Stimulated activated CD4-positive, alpha-beta T cell treated with anti-CD3 and anti-CD28 coated beads, Interleukin-12 subunit alpha, Interleukin-12 subunit beta, amount 100 ng/mL, for 24 hours (primary cell): ENCODE measurements at regions not wholly inside any gene's neighbourhood (a gene's known extent, or its start where the extent isn't known, plus 50 kb on each side); places are given as distances from the start of the nearest gene placed in this dataset.
"Not testable (repeated sequence)": the region's sequence is repeated elsewhere in the genome, so short reads cannot be mapped to it uniquely, and the experiment has no call there.

Experiments
- DNase-seq, 2 experiments: peaks; one replicate each; pipeline ENCODE4 v3.0.0-alpha.2; 2020; ENCODE audit warnings: low read depth in 2 of 2

DNA sequence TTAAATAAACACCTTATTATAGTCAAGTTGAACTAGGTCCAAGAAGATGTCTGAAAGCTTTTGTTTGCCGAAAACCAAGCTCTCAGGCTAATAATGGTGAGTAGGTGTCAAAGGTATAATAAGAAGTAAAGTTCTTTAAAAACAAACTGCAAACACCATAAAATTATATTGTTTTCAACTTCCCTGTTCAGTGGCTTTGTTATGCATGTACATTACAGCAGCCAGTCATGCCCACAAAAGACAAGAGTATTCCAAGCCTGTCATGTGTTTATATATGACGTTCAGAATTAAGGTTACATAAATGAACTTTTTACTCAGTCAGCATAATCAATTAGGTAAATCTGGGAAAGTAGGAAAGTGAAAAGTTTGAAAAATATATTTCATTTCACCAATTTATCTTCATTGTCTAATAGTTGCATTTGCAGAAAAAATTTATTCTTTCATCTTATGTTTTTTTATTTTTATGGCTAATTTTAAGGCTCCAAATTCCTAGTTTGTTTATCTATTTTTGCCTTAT is 928.7 kb upstream of the SOX9 start:
- no peak for DNase-seq

DNA sequence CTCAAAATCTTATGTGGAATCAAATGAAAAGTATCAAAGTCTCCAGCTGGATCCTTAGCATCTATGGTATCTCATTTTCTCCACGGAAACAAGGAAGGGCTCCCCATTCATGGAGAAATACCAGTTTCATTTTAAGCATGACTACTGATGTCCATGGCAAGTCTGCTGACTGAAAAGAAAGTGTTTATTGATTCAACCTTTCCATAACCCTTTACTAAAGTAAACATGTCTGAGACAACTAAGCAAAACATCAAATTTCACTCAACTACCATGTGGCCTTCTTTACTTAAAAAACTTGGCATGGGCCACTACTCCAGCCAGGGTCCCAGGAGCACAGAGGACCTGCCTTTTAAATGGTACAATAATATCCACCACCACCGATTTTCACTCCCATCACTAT is 928.0 kb upstream of the SOX9 start:
- DNase-seq: no peak

DNA sequence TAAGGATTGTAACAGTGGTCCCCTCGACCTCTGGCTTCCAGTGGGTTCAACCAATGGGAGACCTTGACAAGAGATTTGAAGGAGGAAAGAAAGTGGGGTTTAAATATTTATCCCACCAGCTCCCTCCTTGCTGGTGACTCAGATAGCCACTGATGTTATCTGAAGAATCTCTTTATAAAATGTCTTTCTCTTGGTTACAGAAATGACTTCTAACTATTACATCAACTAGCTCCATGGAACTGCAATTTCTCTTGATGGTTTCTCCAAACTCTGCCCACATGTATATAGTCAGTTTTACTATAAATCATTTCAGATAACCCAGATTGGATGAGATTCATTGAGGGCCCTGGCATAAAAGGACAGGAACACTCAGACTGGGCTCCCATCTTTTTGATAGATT is 920.2 kb upstream of the SOX9 start:
- DNase-seq: no peak

DNA sequence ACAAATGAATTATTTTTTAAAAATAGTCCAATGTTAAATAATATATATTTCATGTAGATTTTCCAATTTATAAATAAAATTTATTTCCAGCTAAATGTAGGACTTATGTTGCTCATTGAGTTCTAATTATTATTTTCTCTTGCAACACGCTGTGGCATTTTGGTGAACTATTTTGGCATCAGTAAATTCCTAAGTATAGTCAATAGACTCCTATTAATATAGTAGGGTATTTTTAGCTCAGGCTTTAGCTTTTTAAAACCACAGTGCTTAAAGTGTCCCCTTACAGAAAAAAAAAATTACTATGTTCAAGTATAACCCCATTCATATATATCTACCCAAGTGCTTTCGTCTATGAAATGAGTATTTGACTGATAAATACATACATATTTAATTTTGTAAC is 919.2 kb upstream of the SOX9 start:
- DNase-seq: no peak

DNA sequence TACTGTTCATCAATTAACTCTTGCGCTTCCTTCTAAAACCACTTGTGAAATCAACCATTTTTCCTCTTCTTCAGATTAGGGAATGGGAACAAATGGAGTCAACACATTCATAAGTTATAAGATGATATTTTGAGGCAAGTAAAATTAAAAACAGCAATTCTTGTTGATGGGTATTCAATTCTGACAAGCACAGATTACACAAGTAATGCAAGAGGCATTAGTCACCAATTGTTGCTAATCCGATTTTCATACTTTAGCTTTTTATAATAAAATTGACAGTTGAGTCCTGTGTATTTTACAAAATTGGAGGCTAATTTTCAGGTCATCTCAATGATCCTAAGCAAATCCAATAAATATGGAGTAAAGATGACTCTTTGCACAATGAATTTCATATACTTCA is 918.4 kb upstream of the SOX9 start:
- DNase-seq: no peak

DNA sequence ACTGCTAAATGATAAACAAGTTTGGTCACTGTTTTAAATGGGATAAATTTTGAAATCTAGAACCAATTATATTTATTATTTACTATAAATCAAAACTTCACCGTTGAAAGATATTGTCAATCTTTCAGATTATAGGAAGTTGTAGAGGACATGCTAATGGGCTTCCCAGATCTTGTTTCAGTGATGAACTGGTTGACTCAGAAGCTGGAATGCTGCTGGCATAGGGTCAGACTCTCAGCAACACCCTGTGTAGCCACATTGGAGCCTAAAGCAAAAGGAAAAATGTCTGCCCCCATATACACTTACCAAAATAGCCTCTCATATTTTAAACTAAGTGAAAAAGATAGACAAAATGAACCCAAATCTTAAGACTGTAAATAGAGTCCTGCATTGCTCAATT is 916.9 kb upstream of the SOX9 start:
- DNase-seq: no peak

DNA sequence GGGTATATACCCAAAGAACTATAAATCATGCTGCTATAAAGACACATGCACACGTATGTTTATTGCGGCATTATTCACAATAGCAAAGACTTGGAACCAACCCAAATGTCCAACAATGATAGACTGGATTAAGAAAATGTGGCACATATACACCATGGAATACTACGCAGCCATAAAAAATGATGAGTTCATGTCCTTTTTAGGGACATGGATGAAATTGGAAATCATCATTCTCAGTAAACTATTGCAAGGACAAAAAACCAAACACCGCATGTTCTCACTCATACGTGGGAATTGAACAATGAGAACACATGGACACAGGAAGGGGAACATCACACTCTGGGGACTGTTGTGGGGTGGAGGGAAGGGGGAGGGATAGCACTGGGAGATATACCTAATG is 914.9 kb upstream of the SOX9 start:
- DNase-seq: not testable (repeated sequence)

DNA sequence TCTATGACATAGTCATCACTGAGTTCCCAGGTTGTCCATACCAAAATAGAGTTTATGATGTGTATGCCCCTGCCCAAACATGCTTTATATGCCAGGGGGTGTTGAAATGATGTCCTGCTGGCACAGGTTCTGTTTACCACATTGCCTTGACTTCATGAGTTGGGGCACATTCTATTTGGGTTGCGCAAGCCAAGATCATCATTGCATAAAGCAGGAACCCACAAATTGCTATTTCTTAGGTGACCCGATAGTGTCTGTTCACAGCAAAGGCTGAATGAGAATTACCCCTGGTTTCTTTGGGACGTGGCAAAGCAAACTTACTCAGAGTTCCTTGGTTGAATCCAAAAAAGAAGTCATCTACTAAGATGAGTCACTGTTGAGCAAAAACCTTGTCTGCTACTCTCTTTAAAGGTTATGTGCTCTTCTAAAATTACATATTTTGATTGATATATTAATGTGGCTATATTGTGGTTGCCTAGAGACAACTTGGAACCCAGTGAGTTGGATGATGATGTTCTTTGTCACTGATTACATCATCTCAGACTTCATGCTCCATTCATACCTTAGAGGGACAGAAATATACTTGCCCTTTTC is 912.6 kb upstream of the SOX9 start:
- DNase-seq: no peak

DNA sequence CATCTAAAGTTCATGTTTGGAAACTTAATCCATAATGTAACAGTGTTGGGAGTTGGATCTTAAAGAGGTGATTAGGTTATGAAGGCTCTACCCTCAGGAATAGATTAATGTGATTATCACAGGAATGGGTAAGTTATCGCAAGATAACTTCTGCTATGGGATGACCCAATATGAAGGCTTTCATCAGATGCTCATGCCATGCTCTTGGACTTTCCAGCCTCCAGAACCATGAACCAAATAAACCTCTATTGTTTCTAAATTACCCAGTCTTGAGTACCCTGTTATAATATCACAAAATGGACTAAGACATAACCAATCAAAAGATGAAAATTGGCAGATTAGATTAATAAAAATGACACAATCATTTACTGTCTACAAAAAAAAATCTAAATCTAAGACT is 906.9 kb upstream of the SOX9 start:
- DNase-seq: no peak

DNA sequence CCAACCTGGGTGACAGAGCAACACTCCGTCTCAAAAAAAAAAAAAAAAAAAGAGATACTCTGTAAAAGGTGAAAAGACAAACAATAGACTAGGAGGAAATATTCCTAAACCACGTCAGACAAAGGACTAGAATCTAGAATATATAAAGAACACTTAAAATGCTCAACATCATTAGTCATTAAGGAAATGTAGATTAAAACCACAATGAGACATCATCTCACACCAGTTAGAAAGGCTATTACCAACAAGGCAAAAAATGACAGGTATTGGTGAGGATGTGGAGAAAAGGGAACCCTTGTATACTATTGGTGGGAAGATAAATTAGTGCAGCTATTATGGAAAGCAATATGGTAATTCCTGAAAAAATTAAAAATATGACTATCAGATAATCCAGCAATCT is 903.1 kb upstream of the SOX9 start:
- no peak for DNase-seq

DNA sequence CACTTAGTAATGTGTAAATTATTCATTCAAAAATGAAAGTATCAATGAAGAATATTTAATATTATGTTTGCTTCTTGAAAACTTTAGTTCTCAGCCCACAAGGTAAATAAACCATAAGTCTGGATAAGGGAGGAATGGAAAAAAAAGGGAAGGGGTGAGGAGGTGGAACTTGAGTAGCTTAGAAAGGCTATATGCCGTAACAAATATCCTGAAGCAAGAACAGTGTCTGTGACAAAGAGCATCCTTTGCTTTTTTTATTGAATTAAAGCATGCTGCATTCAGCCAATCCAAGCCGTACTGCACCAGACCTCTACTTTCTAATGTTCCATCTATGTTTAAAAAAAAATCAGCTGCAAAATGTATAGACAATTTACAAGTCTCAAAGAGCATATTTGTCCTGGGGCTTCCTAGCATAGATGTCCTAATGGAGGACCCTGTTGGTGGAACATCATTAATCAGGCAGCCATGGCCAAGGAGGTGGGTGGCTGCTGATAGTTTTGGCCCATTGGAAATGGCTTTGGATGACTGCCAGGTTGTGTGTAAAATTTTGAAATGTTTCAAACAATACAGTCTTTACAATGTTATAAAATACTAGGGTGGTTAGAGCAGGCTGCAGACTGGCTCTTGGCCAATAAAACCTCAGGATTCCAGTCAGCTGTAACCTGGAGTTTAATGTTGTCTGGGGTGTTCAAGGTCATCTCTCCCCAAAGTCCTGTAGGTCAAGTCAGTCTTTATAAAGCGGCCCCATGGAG is 895.8 kb upstream of the SOX9 start:
- DNase-seq: no peak

DNA sequence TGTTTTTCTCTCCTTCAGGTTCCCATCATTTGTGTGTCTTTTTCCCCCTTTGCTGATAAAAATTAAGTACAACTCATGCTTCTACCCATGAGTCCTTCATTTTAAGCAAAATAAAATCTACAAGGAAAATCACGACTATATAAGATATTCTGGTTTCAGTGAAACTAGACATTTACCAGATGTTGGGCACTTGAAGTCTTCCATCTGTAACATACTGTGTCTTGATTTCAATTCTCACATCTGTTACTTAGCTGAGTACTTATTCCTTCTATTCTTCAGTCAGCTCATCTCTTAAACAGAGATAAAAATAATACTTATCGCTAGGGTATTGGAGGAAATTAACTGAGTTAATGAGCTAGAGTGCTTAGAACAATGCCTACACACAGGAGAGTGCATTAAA is 893.0 kb upstream of the SOX9 start:
- DNase-seq: no peak

DNA sequence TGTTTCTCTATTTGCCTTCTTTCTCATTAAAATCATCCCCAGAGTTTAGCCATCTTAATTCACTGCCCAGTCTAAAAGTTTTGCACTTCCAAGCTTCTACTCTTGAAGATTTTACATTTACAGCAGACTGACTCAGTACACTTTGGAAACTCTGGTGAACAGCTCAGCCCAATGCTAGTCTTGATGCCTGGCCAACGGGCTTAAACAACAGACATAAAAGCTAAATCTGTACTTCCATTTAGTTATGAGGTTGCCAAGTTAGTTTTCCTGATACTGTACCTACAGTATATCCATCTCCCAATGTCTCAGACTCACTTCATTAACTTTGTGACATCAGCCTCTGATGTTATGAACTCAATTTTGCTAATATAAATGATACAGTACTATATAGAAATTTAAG is 891.8 kb upstream of the SOX9 start:
- no peak for DNase-seq

DNA sequence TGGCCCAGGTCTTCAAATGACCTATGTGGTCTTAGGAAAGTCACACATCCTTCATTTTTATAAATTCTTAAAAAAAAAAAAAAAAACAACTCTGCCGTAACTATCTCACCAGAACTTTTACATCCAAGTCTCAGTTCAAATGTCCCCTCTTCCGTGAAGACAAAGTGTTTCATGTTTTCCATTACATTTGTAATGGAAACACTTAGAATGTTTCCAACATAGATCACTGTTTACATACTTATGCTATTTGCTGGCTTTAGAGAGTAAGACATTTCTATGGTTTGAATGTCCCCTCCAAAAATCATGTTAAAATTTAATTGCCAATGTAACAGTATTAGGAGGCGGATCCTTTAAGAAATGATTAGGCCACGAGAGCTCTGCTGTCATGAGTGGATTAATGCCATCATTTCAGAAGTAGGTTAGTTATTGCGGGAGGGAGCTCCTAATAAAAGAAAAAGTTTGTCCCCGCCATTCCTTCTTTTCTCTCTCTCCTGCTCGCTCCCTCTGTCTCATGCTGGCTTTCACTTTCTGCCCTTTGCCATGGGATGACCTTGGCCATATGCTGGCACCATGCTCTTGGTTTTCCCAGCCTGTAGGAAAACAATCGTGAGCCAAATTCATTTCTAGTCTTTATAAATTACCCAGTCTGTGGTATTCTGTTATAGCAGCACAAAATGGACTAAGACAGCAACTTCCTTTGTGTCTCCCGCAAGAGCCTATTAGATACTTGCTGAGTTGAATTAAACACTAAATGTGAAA is 887.8 kb upstream of the SOX9 start:
- no peak for DNase-seq

DNA sequence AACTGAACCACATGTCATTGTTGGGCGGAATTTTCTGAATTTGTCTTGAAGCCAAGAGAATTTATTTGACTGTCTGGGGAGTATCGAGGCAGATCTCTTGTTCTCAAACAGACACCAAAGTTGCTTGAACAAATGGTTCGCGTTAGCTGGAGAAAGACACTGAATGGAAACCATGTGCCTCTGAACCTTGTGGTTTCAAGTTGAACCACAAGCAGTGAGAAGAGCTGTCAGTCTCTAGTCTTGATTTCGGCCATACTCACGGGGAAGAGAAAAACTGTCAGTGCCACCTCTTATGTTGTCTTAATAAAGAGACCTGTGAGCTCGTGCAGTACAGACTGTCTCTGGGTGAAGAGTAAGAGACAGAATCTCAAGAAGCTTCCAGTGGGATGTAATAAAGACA is 886.5 kb upstream of the SOX9 start:
- no peak for DNase-seq

DNA sequence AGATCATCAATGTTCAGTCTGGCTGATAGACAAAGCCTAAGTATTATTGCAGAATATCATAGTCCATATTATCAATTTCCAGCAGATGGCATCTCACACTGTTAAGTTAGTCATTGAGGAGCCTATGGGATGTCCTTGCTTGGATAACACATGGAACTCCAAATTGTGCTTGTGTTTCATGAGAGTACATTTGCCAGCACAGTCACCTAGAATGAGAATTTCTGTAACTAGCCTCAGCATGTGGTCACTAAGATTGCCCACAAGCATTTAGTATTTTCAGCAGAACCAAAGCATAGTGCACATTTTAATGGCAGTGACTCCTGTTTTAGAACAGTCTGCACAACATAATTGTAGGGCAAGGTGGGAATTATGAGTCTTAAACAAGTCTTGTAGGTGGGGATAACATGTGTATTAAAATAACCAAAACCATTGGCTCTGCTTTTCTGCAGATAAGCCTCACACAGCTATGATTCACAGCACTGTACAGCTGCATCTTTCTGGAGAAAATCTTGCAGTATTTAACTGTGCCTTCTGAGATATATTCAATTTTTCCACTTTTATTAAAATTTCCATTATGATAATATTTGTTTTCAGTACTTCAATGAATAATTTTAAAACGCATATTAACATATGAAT is 882.8 kb upstream of the SOX9 start:
- no peak for DNase-seq

DNA sequence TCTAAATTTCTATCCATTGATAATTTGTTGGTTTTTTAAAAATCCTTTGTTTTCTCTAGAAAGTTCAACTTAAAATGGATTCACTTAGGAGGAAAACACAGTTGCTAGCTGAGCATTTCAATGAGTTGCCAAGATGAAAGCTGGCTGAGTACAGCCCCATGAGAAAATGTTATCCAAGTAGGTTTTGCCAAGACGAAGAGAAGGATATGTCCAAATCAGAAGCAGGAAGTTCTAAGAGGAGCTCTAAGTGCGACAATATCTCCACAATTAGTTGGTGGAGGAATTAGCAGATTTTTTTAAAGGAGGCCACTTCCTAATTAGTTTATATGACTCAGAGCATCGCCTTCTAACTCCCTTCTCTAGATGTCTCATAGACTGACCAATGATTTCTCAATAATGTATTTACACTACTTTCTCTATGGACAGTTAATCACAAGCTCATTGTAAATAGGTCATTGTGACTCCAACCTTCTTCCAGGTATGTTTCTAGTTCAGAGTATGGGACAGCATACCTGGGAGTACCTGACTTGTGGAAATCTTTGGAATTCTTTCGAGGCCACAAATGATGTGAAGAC is 873.3 kb upstream of the SOX9 start:
- no peak for DNase-seq

DNA sequence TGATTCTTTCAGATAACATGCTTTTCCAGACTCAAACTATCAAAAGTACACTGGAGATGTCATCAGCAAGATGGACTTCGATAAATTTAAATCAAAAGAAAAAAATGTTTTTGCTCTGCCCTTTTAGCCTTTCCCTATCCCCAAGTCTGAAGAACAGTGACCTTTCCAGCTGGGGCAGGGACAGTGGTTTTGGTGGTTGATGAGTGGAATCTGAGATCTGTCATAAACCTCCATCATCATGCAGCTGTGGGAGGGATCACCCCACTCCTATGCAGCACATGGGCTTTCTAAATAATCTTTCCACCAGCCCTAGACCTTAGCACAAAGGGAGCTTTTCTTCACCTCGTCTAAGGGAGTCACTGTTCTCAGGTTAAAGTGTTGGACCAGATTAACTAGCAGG is 869.5 kb upstream of the SOX9 start:
- DNase-seq: no peak

DNA sequence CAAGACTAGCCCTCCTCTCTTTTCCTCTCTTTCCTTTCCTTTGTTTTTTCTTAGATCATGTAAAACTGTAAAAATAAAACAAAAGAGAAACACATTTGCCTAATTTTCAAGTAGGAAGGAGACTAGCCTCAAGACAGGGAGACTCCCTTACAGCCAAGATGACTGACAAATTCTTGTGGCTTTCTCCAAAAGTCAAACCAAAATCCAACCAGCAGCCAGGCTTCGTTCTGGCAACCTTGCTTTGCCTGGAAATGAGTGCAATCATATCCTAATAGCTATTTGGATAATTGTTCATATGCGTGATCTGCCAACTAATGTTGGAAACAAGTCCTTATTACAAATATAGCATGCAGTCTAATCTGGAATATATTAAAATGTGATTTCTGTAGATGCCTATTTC is 868.9 kb upstream of the SOX9 start:
- no peak for DNase-seq

DNA sequence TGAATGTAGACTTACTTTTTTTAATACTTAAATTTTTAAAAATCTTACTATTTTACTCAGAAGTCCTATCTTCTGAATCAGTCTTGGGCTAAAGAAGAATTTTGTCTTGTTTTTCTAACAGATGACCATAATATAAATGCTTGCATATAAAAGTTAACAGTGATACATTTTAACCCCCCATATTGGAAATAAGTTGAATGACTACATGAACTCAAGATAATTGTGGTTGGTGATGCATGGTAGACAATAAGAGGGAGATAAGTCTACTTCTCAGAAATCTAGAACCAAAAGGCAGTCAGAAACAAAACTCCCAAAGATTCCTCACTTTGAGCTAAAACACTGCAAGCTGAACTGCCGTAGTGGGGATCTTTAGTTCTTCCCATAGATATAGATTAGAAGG is 868.4 kb upstream of the SOX9 start:
- DNase-seq: no peak

DNA sequence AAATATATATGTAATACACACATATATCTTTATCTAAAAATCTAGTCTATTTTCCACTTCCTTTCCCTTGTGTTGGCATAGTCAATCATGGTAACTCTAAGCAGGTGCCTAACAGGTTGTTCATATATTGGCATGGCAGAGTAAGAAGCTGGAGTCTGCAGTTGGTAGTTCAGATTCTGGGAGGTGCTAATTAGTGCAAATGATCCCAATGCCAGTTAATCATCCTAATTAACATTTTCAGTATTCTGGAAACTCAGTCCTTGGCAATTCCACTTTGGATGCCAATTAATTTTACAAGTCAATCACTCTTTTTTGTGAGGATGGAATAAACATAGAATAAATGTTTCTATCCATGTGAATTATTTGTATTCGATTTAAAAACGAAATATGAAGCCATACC is 863.7 kb upstream of the SOX9 start:
- DNase-seq: no peak

DNA sequence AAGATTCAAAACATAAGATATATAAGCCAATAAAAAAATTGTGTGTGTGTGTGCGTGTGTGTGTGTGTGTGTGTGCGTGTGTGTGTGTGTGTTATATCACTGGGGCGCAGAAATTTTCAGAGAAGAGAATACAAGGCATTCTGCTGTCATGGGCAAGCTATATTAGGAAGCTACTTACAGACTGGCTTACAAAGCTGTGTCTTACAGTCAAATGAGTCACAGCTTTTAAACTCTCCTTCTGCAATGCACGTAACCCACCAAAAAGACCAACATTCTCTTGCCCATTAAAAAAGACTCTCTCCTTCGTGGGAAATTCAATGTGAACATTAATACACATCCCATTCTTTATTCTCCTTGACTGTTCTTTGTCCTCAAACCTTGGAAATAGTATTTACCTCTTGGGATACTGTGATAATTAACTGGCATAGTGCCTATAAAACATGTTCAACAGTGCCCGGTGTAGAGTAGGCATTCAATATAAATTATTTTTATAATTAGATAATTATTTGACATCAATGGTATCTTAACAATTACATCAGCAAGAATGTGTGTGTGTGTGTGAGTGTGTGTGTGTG is 860.4 kb upstream of the SOX9 start:
- no peak for DNase-seq
